ENCODE measurements at regions not wholly inside any gene's neighbourhood (a gene's known extent, or its start where the extent isn't known, plus 50 kb on each side); places are given as distances from the start of the nearest gene placed in this dataset.
"Not testable (repeated sequence)": the region's sequence is repeated elsewhere in the genome, so short reads cannot be mapped to it uniquely, and the experiment has no call there.

GRCh38 chr10:117775526-117775925 is 233.0 kb downstream of the EMX2 start:
- no peak for TF ChIP-seq CTCF (IDR thresholded peaks at IDR 0.05; ENCODE audit: low read depth, low read length)
- no peak for DNase-seq (ENCODE audit: extremely low read depth, low read depth)

GRCh38 chr10:117777222-117777621 is 234.7 kb downstream of the EMX2 start:
- DNase-seq (ENCODE audit: extremely low read depth, low read depth) = not testable (repeated sequence)

GRCh38 chr10:117778241-117778640 is 235.7 kb downstream of the EMX2 start:
- TF ChIP-seq CTCF (IDR thresholded peaks at IDR 0.05; ENCODE audit: low read depth, low read length) = no peak
- DNase-seq (ENCODE audit: extremely low read depth, low read depth) = no peak

GRCh38 chr10:117780411-117780810 is 237.9 kb downstream of the EMX2 start:
- TF ChIP-seq CTCF (IDR thresholded peaks at IDR 0.05; ENCODE audit: low read depth, low read length) = no peak
- DNase-seq (ENCODE audit: extremely low read depth, low read depth) = no peak

- TF ChIP-seq CTCF (IDR thresholded peaks at IDR 0.05; ENCODE audit: low read depth, low read length) = no peak
- no peak for DNase-seq (ENCODE audit: extremely low read depth, low read depth)
Observed at GRCh38 chr10:117781216-117781831, 238.8 kb downstream of the EMX2 start.

- DNase-seq (ENCODE audit: extremely low read depth, low read depth) = no peak
- TF ChIP-seq CTCF (IDR thresholded peaks at IDR 0.05; ENCODE audit: low read depth, low read length) = no peak
Observed at GRCh38 chr10:117782276-117782675, 239.7 kb downstream of the EMX2 start.

GRCh38 chr10:117783698-117784395 is 241.3 kb downstream of the EMX2 start:
- no peak for TF ChIP-seq CTCF (IDR thresholded peaks at IDR 0.05; ENCODE audit: low read depth, low read length)
- DNase-seq (ENCODE audit: extremely low read depth, low read depth) = no peak

GRCh38 chr10:117784776-117785175 is 242.2 kb downstream of the EMX2 start:
- no peak for TF ChIP-seq CTCF (IDR thresholded peaks at IDR 0.05; ENCODE audit: low read depth, low read length)
- no peak for DNase-seq (ENCODE audit: extremely low read depth, low read depth)
